ENCODE measurements at regions not wholly inside any gene's neighbourhood (a gene's known extent, or its start where the extent isn't known, plus 50 kb on each side); places are given as distances from the start of the nearest gene placed in this dataset.

DNA sequence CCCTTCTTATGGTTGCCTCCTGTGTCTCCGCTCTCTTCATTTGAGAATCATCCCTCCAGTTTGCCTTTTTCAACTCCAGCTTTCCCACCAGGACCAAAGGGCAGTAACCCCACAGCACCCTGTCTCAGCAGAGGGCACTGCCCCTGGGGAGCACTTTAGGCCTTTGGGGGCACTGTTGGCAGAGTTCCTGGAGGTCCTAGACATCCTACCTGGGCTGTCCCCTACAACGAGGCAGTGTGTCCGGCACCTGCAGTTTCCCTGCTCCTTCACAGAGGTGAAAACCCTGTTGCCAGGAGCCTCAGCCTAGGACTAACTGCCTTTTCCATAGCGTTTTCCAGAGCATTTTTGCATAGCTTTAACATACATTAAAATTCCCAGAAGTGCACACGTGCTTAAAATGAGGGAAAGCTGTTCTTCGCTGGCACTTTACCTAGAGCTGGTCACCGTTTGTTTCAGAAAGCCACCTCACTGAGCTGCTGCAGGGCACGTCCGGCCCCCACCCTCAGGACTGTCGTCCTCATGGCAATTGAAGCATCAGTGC, 234.9 kb downstream of the TEX29 start:
- no peak for FAIRE-seq
- TF ChIP-seq, protein P1, sequence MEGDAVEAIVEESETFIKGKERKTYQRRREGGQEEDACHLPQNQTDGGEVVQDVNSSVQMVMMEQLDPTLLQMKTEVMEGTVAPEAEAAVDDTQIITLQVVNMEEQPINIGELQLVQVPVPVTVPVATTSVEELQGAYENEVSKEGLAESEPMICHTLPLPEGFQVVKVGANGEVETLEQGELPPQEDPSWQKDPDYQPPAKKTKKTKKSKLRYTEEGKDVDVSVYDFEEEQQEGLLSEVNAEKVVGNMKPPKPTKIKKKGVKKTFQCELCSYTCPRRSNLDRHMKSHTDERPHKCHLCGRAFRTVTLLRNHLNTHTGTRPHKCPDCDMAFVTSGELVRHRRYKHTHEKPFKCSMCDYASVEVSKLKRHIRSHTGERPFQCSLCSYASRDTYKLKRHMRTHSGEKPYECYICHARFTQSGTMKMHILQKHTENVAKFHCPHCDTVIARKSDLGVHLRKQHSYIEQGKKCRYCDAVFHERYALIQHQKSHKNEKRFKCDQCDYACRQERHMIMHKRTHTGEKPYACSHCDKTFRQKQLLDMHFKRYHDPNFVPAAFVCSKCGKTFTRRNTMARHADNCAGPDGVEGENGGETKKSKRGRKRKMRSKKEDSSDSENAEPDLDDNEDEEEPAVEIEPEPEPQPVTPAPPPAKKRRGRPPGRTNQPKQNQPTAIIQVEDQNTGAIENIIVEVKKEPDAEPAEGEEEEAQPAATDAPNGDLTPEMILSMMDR (IDR thresholded peaks at IDR 0.05; ENCODE audit: insufficient read depth, low read length, severe bottlenecking) = no peak
- H3K27me3 ChIP-seq (ENCODE audit: control insufficient read depth, insufficient read depth, low read length) = no peaks in the 10 kb centered on the region

DNA sequence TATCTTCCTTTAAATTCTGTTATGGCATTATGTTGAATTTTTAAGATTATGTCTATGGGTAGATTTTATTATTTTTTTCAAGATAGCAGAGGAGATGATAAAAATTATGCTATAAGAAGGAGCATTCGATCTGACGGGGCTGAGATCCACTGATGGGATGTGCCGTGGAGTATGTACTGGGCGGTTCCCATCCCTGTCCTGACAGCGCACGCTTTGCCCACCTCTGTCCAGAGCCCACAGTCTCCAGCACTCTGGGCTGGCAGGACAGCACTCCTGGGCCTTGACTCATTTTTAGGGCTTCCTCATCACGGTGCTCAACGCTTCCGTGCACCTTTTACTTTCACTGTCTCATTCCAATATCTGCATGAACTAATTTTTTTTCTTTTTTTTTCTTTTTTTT, 235.5 kb downstream of the TEX29 start:
- no peak overlapping the region for H3K4me3 ChIP-seq (ENCODE audit: low read depth, low read length)
- no peak for FAIRE-seq
- TF ChIP-seq, protein P1 (IDR thresholded peaks at IDR 0.05; ENCODE audit: insufficient read depth, low read length, severe bottlenecking) = no peak
- H3K36me3 ChIP-seq (ENCODE audit: control insufficient read depth, insufficient read depth, low read length) = no peaks in the 10 kb centered on the region
- DNase-seq (ENCODE audit: low read depth) = no peak
- H3K27me3 ChIP-seq (ENCODE audit: control insufficient read depth, insufficient read depth, low read length) = no peaks in the 10 kb centered on the region

More for the DNA sequence above, 234.9 kb downstream of the TEX29 start:
- no peak overlapping the region for H3K4me3 ChIP-seq (ENCODE audit: low read depth, low read length)
- no peaks in the 10 kb centered on the region for H3K36me3 ChIP-seq (ENCODE audit: control insufficient read depth, insufficient read depth, low read length)
- no peak for DNase-seq (ENCODE audit: low read depth)

DNA sequence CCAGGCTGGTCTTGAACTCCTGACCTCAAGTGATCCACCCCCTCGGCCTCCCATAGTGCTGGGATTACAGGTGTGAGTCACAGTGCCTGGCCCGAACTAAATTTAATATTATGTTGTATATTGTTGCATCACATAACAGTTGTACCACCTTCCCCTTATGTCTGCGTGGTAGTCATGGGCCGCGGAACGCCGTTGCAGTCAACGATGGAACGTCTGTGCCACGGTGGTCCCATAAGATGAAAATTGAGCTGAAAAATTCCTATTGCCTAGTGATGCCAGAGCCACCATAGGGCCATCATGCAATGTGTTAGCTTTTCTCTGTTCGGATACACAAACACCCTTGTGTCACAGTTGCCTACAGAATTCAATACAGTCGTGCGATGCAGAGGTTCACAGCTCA, 236.1 kb downstream of the TEX29 start:
- DNase-seq (ENCODE audit: low read depth) (no peak), FAIRE-seq (no peak)
- Histone ChIP-seq H3K27me3 (ENCODE audit: control insufficient read depth, insufficient read depth, low read length) (no peaks in the 10 kb centered on the region), H3K36me3 (ENCODE audit: control insufficient read depth, insufficient read depth, low read length) (no peaks in the 10 kb centered on the region), H3K4me3 (ENCODE audit: low read depth, low read length) (no peak overlapping the region)
- TF ChIP-seq, protein P1 (IDR thresholded peaks at IDR 0.05; ENCODE audit: insufficient read depth, low read length, severe bottlenecking) = no peak

DNA sequence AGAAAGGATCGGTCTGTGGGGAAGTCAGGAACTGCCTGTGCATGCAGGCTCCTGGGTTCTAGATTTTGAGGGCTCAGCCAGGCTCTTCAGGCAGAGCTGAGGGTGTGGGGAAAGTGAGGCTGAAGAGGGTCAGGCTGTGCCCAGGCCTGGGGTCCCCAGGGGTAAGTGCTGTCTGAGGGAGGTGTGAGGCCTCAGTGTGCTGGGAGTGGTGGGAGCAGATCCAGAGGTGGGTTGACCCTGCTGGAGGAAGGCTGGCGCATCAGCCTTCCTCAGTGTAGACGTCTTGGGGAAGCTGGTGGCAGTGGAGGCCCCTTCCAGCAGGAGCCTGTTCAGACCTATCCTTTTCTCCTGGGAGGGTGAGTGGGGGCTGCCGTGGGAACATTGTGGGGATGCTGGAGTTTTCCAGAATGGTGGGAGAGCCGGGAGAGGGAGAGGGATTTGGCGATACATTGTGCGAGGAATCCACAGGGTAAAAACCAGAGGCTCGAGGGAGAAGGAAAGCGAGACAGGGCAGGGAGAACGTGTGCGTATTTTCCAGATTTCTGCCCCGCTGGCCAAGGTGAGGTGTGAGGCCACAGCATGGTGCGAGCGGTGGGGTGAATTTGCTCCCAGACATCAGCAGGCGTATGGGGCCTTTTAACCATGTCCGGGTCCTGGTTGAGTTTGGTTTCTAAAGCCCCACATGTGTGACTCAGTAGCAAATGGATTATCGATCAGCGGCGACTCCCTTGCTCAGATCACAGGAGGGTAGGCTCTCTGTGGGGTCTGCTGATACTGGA, 237.7 kb downstream of the TEX29 start:
- DNase-seq (ENCODE audit: low read depth) (no peak), FAIRE-seq (no peak)
- Histone ChIP-seq H3K36me3 (ENCODE audit: control insufficient read depth, insufficient read depth, low read length) (no peaks in the 10 kb centered on the region), H3K27me3 (ENCODE audit: control insufficient read depth, insufficient read depth, low read length) (no peaks in the 10 kb centered on the region), H3K4me3 (ENCODE audit: low read depth, low read length) (no peak overlapping the region)
- TF ChIP-seq, protein P1 (IDR thresholded peaks at IDR 0.05; ENCODE audit: insufficient read depth, low read length, severe bottlenecking) = no peak

DNA sequence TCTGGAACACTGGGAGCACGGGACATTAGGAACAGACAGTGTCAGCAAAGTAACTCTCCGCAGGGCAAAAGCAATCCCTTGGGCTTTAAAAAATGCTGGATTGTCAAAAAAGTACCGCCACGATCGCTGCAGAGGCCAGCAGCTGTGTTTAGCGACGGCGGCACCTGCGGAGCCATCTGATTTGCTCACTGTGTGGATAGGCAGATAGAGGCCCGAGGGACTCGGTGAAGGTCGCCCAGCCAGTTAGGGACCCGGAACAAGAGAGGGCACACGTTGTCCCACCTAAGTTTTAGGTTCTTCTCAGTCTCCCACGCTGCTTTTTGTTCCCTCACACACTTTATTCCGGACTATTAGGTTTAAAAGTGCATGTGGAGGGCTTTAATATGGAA, 238.3 kb downstream of the TEX29 start:
- Histone ChIP-seq H3K4me3 (ENCODE audit: low read depth, low read length) (no peak overlapping the region), H3K27me3 (ENCODE audit: control insufficient read depth, insufficient read depth, low read length) (no peaks in the 10 kb centered on the region), H3K36me3 (ENCODE audit: control insufficient read depth, insufficient read depth, low read length) (no peaks in the 10 kb centered on the region)

More for the DNA sequence above, 238.3 kb downstream of the TEX29 start:
- TF ChIP-seq, protein P1 (IDR thresholded peaks at IDR 0.05; ENCODE audit: insufficient read depth, low read length, severe bottlenecking) = no peak
- DNase-seq (ENCODE audit: low read depth) (no peak), FAIRE-seq (no peak)

All from bronchial epithelial cell (primary cell).